Rectal smooth muscle tissue (tissue), 1 donor: ENCODE measurements at regions not wholly inside any gene's neighbourhood (a gene's known extent, or its start where the extent isn't known, plus 50 kb on each side); places are given as distances from the start of the nearest gene placed in this dataset.

Experiments
- H3K27ac ChIP-seq: one replicate; pipeline ENCODE4 v1.7.0; 2013; ENCODE audit warnings: low read depth, low read length, inconsistent platforms
- H3K27me3 ChIP-seq: one replicate; pipeline ENCODE4 v1.7.0; 2013; ENCODE audit warnings: low read length; ENCODE audit not compliant: control insufficient read depth, insufficient read depth
- H3K36me3 ChIP-seq: one replicate; pipeline ENCODE4 v1.7.0; 2013; ENCODE audit warnings: low read length; ENCODE audit not compliant: control insufficient read depth, insufficient read depth
- H3K4me1 ChIP-seq: one replicate; pipeline ENCODE4 v1.7.0; 2013; ENCODE audit warnings: low read length; ENCODE audit not compliant: control insufficient read depth, insufficient read depth
- H3K4me3 ChIP-seq: one replicate; pipeline ENCODE4 v1.7.0; 2013; ENCODE audit warnings: low read length
- H3K9ac ChIP-seq: one replicate; pipeline ENCODE4 v1.7.0; 2013; ENCODE audit warnings: low read length

GRCh38 chr2:203789618-203790017 is 78.0 kb upstream of the CTLA4 start:
- H3K9ac ChIP-seq, result no peak overlapping the region
- no peak overlapping the region for H3K4me3 ChIP-seq
- no peaks in the 10 kb centered on the region for H3K27me3 ChIP-seq
- H3K27ac ChIP-seq, result no peak overlapping the region
- H3K4me1 ChIP-seq, result no peaks in the 10 kb centered on the region
- no peaks in the 10 kb centered on the region for H3K36me3 ChIP-seq

- no peaks in the 10 kb centered on the region for H3K27me3 ChIP-seq
- no peaks in the 10 kb centered on the region for H3K4me1 ChIP-seq
- H3K9ac ChIP-seq, result no peak overlapping the region
- no peak overlapping the region for H3K4me3 ChIP-seq
- H3K27ac ChIP-seq, result no peak overlapping the region
- no peaks in the 10 kb centered on the region for H3K36me3 ChIP-seq
Observed at GRCh38 chr2:203790134-203790852, 77.3 kb upstream of the CTLA4 start.

- no peak overlapping the region for H3K9ac ChIP-seq
- no peaks in the 10 kb centered on the region for H3K27me3 ChIP-seq
- H3K4me3 ChIP-seq, result no peak overlapping the region
- no peak overlapping the region for H3K27ac ChIP-seq
- no peaks in the 10 kb centered on the region for H3K4me1 ChIP-seq
- H3K36me3 ChIP-seq, result no peaks in the 10 kb centered on the region
Observed at GRCh38 chr2:203796248-203797010, 71.1 kb upstream of the CTLA4 start.

GRCh38 chr2:203797276-203797675 is 70.3 kb upstream of the CTLA4 start:
- Histone ChIP-seq H3K4me1 (no peaks in the 10 kb centered on the region), H3K27ac (no peak overlapping the region), H3K4me3 (no peak overlapping the region), H3K36me3 (no peaks in the 10 kb centered on the region), H3K9ac (no peak overlapping the region), H3K27me3 (no peaks in the 10 kb centered on the region)

GRCh38 chr2:203797712-203798111 is 69.9 kb upstream of the CTLA4 start:
- Histone ChIP-seq H3K36me3 (no peaks in the 10 kb centered on the region), H3K4me1 (no peaks in the 10 kb centered on the region), H3K27me3 (no peaks in the 10 kb centered on the region), H3K27ac (no peak overlapping the region), H3K4me3 (no peak overlapping the region), H3K9ac (no peak overlapping the region)

GRCh38 chr2:203798296-203799087 is 69.1 kb upstream of the CTLA4 start:
- Histone ChIP-seq H3K9ac (no peak overlapping the region), H3K27ac (no peak overlapping the region), H3K27me3 (no peaks in the 10 kb centered on the region), H3K4me1 (no peaks in the 10 kb centered on the region), H3K4me3 (no peak overlapping the region), H3K36me3 (no peaks in the 10 kb centered on the region)

GRCh38 chr2:203799908-203800307 is 67.7 kb upstream of the CTLA4 start:
- H3K27ac ChIP-seq, result no peak overlapping the region
- H3K4me1 ChIP-seq, result no peaks in the 10 kb centered on the region
- H3K4me3 ChIP-seq, result no peak overlapping the region
- no peak overlapping the region for H3K9ac ChIP-seq
- no peaks in the 10 kb centered on the region for H3K27me3 ChIP-seq
- H3K36me3 ChIP-seq, result no peaks in the 10 kb centered on the region

GRCh38 chr2:203800783-203801182 is 66.8 kb upstream of the CTLA4 start:
- Histone ChIP-seq H3K27me3 (no peaks in the 10 kb centered on the region), H3K9ac (no peak overlapping the region), H3K27ac (no peak overlapping the region), H3K4me3 (no peak overlapping the region), H3K36me3 (no peaks in the 10 kb centered on the region), H3K4me1 (no peaks in the 10 kb centered on the region)

GRCh38 chr2:203802342-203803052 is 65.1 kb upstream of the CTLA4 start:
- no peak overlapping the region for H3K4me3 ChIP-seq
- H3K9ac ChIP-seq, result no peak overlapping the region
- H3K27ac ChIP-seq, result no peak overlapping the region

GRCh38 chr2:203803053-203803429 is 64.5 kb upstream of the CTLA4 start:
- Histone ChIP-seq H3K27ac (no peak overlapping the region), H3K9ac (no peak overlapping the region), H3K4me3 (no peak overlapping the region), H3K4me1 (no peaks in the 10 kb centered on the region), H3K36me3 (no peaks in the 10 kb centered on the region), H3K27me3 (no peaks in the 10 kb centered on the region)

More at GRCh38 chr2:203802342-203803052, 65.1 kb upstream of the CTLA4 start:
- no peaks in the 10 kb centered on the region for H3K36me3 ChIP-seq
- no peaks in the 10 kb centered on the region for H3K27me3 ChIP-seq
- H3K4me1 ChIP-seq, result no peaks in the 10 kb centered on the region

GRCh38 chr2:203804070-203804469 is 63.5 kb upstream of the CTLA4 start:
- Histone ChIP-seq H3K27me3 (no peaks in the 10 kb centered on the region), H3K9ac (no peak overlapping the region), H3K4me3 (no peak overlapping the region), H3K27ac (no peak overlapping the region), H3K4me1 (no peaks in the 10 kb centered on the region), H3K36me3 (no peaks in the 10 kb centered on the region)
